ENCODE measurements at regions not wholly inside any gene's neighbourhood (a gene's known extent, or its start where the extent isn't known, plus 50 kb on each side); places are given as distances from the start of the nearest gene placed in this dataset.
"Not testable (repeated sequence)": the region's sequence is repeated elsewhere in the genome, so short reads cannot be mapped to it uniquely, and the experiment has no call there.

DNA sequence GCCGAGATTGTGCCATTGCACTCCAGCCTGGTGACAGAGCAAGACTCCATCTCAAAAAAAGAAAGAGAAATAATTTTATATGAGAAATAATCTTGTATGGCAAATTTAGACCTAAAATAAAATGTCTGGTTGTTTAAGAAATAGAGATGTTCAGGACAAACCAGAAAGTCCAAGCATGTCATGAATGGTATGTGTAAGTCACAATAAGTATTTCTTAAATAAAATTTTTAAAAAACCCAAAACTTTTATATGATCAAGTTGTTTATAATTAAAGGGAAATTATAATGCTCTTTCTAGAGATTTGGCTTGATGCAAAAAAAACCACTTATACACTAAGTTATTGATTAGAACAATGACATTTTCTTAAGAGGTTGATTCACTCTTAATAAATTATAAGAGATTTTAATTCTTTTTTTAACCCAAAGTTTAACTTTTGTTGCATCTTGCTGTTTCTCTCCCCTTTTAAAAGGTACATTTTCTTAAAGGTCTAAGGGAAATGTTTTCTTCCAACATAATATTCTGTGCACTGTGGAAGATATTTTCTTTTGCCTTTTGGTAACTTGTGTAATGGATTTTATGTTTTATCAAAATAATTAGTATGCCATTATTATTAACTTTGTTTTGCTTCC, 105.7 kb downstream of the RTP4 start:
- no peak for DNase-seq (ENCODE audit: low read depth)

DNA sequence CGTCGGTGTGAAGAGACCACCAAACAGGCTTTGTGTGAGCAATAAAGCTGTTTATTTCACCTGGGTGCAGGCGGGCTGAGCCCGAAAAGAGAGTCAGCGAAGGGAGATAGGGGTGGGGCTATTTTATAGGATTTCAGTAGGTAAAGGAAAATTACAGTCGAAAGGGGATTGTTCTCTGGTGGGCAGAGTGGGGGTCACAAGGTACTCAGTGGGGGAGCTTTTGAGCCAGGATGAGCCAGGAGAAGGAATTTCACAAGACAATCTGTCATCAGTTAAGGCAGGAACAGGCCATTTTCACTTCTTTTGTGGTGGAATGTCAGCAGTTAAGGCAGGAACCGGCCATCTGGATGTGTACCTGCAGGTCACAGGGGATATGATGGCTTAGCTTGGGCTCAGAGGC, 98.1 kb downstream of the RTP4 start:
- not testable (repeated sequence) for DNase-seq (ENCODE audit: low read depth)

DNA sequence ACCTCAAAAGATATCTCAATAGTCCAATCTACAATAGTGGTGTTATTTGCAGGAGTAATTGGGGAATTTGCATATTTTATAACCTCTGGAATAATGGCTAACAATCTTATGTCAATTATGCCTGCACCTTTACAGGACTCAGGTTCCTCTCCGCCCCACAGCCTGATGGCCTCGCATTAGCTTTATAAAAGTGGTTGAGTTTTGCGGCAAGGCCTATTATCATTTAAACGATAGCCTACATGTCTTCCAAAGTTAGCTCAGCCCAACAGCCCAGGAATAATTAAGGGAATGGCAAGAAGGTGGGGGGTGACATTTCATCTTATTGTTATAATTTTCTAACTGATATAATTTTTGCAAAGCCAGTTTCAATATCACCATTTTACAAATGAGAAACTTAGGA, 97.3 kb downstream of the RTP4 start:
- no peak for DNase-seq (ENCODE audit: low read depth)

DNA sequence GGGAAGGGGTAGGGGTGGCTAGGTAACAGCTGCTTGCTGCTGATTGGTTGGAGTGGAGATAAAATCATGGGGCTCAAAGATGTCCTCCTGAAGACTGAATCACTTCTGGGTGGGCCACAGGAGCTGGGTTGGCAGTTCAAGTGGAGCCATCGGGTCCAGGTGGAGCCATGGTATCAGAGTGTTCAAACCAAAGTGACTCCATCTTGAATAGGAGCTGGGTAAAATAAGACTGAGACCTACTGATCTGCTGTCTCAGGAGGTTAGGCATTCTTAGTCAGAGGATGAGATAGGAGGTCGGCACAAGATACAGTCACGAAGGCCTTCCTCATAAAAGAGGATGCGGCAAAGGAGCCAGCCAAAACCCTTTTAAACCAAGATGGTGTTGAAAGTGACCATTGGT, 96.5 kb downstream of the RTP4 start:
- DNase-seq (ENCODE audit: low read depth) = no peak

DNA sequence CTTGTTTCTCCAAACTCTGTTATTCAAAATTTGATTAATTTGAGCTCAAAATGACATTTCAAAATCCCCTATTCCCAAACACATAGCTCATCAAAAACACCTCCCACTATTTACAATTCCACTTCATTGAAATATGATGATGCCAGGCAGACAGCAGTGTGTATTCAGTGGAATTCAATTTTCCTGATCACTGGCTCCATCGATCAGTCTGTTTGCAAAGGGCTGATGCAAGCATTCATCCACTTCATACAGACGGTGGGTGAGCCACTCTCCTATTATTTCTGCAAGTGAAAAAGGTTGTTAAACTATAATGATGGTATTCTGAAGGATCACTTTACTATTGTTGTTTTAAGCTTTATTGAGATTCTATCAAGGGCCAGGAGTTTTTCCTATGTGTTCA, 90.7 kb downstream of the RTP4 start:
- no peak for DNase-seq (ENCODE audit: low read depth)

DNA sequence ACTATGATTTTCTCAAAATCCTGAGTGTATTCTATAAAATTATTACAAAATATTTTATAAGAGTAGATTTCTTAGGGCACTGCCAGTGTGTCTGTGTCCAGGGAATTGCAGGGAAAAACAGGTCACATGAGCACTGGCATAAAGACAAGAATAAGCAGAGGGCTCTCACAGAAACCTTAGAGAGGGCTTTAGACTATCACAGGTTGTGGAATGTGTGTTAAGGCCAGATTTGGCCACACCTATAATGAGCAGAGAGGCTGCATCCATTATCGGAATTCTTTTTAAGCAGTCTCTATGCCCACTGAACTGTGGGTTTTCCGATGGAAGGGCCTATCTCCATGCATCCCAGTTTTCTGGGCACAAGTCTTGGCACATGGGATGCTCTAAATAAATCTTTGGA, 90.2 kb downstream of the RTP4 start:
- no peak for DNase-seq (ENCODE audit: low read depth)

DNA sequence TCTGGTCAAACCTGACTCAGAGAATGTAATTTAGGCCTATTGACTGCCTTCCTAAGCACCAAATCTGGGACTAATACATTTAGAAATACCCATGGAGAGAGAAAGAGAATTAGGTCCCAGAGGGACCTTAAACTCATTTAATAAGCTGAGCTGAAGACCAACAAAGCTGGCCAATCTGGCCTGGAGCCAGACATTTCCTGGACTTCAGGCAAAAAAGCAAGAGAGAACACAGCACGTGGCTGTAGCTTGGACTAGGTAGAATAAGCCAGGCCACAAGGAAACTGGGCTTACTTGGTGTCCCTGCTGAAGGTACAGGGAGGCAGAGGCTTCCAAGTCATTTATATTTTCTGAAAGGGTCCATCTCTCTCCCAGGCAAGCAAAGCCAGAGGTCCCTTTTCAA, 88.1 kb downstream of the RTP4 start:
- no peak for DNase-seq (ENCODE audit: low read depth)

DNA sequence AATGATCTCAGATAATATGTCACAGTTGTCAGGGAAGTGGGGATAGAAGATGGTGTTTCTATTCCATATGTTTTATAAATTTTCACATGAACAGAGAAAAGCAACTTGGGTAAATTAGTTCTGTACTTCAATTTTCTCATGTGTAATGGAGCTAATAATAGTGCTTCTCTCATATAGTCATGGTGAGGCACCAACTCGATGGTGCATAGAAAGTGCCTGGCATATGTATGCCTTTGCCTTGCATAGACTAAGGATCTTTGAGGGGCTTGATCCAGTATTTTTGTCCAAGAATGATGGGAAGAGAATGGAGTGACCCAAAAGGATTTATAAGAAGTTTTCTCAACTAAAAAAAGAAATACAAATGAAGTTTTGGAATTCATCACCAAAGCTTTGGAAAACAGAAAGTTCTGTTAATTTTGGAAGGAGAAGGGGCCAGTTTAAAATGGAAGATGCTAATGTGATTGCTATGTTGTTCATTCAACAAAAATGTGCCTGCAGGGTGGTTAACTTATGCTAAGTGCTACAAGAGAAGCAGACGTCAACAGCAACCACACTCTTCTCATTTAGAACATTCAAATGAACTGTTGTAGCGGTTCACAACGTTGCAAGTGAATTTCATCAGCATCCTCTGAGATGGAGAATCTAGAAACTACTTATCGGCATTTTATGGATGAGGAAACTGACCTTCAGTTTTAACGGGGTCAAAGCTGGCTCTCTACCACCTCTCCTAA, 86.1 kb downstream of the RTP4 start:
- no peak for DNase-seq (ENCODE audit: low read depth)

DNA sequence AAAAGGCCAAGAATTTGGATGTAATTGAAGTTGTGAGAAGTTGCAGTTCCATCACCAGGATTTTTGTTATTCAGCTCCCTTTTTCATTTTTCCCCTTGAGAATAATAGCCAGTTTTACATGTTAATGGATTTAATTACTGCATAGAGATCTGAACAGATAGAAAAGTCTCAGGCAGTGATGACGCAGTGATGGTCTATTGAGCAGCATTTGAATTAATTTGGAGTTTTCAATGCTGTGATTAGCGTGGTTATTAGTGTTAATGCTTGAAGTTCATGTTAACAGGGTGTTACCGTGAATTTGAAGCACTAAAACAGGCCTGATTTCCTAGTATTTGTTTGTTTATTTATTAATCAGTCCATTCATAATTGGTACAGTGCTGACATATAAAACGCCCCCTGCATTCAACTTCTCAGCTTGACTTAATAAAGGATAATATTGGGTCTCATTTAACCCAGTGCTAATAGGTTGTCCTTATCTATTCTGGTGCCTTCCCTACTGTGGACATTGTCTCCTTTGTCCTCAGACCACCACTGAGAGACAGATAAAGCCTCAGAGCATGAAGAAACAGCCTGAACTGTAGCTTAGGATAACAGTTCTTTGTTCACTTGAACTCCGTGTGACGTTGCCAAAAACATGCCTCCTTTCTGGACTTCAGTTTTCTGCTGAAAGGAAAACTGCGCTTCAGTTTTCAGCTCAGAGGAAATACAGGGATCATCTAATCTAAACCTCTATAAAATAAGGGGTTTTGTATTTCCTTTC, 82.4 kb downstream of the RTP4 start:
- DNase-seq (ENCODE audit: low read depth) = no peak

DNA sequence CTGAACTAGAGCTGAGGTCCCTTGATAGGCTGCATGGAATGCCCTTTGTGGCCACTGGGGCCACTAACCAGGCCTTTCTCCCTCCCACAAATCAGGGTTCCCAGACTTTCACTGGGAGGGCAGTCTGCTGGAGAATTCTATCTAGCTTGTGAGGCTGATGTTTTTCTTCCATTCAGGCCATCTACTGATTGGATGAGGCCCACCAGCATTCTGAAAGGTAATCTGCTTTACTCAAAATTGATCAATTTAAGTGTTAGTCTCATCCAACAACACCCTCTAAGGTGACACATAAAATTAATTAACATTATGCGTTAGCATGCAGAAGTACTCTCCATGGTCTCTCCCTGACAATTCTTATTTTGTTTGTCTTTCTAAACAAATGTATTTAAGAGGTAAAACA, 80.5 kb downstream of the RTP4 start:
- DNase-seq (ENCODE audit: low read depth) = no peak

DNA sequence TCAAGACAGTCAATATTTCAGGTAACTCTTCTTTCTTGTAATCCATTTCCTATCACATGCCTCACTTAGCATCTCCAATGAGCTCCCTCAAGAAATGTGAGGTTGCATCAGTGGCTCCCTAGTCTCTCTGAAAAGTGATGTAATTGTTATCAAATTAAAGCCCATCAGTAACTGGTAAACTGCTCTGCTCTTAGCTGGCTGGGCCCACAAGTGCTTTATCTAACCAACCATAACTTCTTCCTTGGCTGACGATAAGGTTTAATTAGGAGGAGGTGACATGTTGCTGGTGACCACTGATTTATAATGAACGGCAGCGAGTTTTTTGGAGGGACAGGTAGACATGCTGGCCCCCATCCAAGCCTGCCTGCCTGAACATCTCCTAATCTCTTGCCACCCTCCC, 79.6 kb downstream of the RTP4 start:
- DNase-seq (ENCODE audit: low read depth) = no peak

DNA sequence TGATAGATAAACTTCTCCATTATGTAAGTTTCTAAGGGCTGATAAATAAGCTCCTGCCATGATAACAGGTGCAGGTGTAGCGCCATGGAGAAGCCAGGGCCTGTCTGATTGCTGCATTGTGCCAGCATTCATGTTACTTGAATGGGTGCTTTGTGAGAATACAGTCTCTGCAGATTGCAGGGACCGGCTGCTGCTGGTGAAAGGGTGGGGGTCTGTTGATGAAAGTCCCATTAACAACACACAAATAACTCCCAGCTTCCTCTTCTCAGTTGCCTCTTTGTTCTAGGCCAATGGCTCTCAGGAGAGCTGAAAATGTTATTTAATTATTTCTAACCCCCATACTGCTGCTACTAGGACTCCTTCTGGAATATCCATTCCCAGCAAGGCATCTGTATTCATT, 77.2 kb downstream of the RTP4 start:
- DNase-seq (ENCODE audit: low read depth) = no peak

DNA sequence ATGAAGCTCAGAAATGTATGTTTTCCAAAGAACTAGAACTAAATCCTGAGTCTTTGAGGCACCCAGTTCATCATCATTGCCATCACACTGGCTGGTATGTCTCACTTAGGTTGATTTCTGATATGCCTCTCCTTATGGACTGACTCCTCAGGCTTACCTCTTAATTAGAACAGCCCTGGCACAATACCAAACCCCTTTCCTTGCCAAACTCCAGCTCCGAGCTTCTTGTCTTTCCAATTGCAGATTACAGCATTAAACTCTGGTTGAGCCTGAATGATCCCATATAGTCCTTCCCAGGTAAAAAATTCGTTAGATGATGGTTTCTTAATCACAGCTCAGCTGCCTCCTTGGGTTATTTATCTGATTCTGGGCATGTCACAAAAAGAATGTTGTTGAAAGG, 66.3 kb downstream of the RTP4 start:
- no peak for DNase-seq (ENCODE audit: low read depth)

DNA sequence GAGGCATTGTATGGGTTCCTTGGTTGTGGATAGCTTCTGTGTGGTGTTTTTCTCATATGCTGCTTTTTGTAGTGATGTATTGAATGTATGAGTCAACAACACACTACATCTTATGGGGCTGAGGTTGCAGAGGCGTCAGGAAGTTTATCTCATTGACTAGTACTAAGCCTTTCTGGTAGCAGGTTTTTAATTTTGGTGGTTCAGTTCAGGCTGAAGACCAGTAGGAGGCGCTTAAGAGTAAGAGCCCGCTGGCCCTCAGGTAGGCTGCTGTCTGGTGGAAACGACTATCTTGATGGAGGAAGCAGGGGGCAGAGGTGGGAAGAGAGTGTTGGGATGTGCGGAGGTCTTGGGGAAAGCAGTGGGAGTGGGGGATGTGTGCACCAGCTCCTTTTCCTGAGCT, 62.4 kb downstream of the RTP4 start:
- no peak for DNase-seq (ENCODE audit: low read depth)
